ENCODE measurements at regions not wholly inside any gene's neighbourhood (a gene's known extent, or its start where the extent isn't known, plus 50 kb on each side); places are given as distances from the start of the nearest gene placed in this dataset.

DNA sequence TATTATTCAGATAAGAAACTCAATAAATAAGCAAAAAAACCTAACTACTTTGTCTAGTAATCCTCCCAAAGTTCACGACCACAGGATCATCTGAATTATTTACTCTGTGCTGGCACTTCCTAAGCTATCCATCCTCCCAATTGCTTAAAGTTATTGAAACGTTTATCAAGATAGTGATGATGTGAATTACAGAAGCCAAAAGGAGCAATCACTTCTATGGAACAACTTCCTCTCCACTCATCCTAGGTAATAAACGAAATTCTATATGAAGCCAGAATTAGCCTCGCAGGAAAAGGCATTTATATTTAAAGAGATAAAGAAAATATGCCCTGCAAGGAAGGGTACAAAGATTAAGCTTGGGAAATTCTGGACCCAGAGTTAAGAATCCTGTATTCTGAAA, 475.4 kb downstream of the NLGN4X start:
- Histone ChIP-seq H2BK20ac (ENCODE audit: low read depth, low read length) (no peak overlapping the region), H2AK5ac (ENCODE audit: low read depth, low read length) (no peak overlapping the region), H3K27me3 (ENCODE audit: control insufficient read depth, insufficient read depth, low read length) (no peaks in the 10 kb centered on the region), H3K14ac (replicated peaks; ENCODE audit: low read depth, low read length) (no peak overlapping the region), H3K23ac (ENCODE audit: low read depth, low read length) (no peak overlapping the region), H3K79me1 (ENCODE audit: low read depth in 1 of 2, low read length in 2 of 2) (no peaks in the 10 kb centered on the region), H2AK9ac (replicated peaks; ENCODE audit: low read depth, low read length, poor library complexity) (no peak overlapping the region), H4K5ac (ENCODE audit: low read depth, low read length) (no peak overlapping the region), H2AFZ (replicated peaks; ENCODE audit: low read length, poor library complexity) (no peak overlapping the region), H4K8ac (ENCODE audit: low read depth in 2 of 2, low read length in 2 of 2) (no peak overlapping the region), H2BK5ac (ENCODE audit: low read depth, low read length, poor library complexity, severe bottlenecking) (no peak overlapping the region), H3K27ac (ENCODE audit: insufficient read depth, low read length) (no peak overlapping the region), H3K4ac (ENCODE audit: low read depth, low read length) (no peak overlapping the region), H3K56ac (ENCODE audit: extremely low read depth, insufficient read depth, low read length) (no peak overlapping the region), H4K20me1 (ENCODE audit: insufficient read depth, low read length) (no peaks in the 10 kb centered on the region), H3K9me3 (ENCODE audit: control insufficient read depth, insufficient read depth, low read length) (no peaks in the 10 kb centered on the region; the same call in 1 of the 2 replicates), H2BK15ac (ENCODE audit: low read depth, low read length) (no peak overlapping the region), H3K4me2 (ENCODE audit: low read depth, low read length) (no peak overlapping the region), H3K4me1 (ENCODE audit: control insufficient read depth, insufficient read depth, low read length) (no peaks in the 10 kb centered on the region), H3K18ac (ENCODE audit: low read depth, low read length) (no peak overlapping the region), H3K4me3 (ENCODE audit: insufficient read depth, low read depth, low read length) (no peak overlapping the region), H3K36me3 (ENCODE audit: control insufficient read depth, insufficient read depth, low read length) (no peaks in the 10 kb centered on the region), H3K9me1 (ENCODE audit: insufficient read depth, low read length) (no peaks in the 10 kb centered on the region), H2BK120ac (ENCODE audit: low read depth, low read length) (no peak overlapping the region), H4K91ac (ENCODE audit: insufficient read depth, low read depth, low read length) (no peak overlapping the region), H3K9ac (ENCODE audit: low read depth, low read length) (no peak overlapping the region)
- POLR2A ChIA-PET (ENCODE audit: unreplicated experiment): no interaction called here
- TF ChIP-seq RCOR1 (IDR thresholded peaks at IDR 0.05; ENCODE audit: insufficient replicate concordance, low read length) (no peak), CEBPB (IDR thresholded peaks at IDR 0.05; ENCODE audit: low read depth, low read length) (no peak), SMC3 (IDR thresholded peaks at IDR 0.05; ENCODE audit: low read depth, low read length) (no peak), POLR2A (IDR thresholded peaks at IDR 0.05; ENCODE audit: low read depth, low read length) (no peak), BHLHE40 (IDR thresholded peaks at IDR 0.05; ENCODE audit: low read depth, low read length) (no peak), NFE2L2 (IDR thresholded peaks at IDR 0.05; ENCODE audit: low read depth, low read length) (no peak), MAFK (IDR thresholded peaks at IDR 0.05; ENCODE audit: low read depth, low read length) (no peak), CHD1 (IDR thresholded peaks at IDR 0.05; ENCODE audit: low read depth, low read length) (no peak), MAZ (IDR thresholded peaks at IDR 0.05; ENCODE audit: borderline replicate concordance, low read depth, low read length) (no peak), RFX5 (IDR thresholded peaks at IDR 0.05; ENCODE audit: low read depth, low read length) (no peak), MXI1 (IDR thresholded peaks at IDR 0.05; ENCODE audit: borderline replicate concordance, low read depth, low read length) (no peak), RAD21 (IDR thresholded peaks at IDR 0.05; ENCODE audit: low read length) (no peak), FOS (IDR thresholded peaks at IDR 0.05; ENCODE audit: low read depth, low read length) (no peak)
- TF ChIP-seq, protein P1, sequence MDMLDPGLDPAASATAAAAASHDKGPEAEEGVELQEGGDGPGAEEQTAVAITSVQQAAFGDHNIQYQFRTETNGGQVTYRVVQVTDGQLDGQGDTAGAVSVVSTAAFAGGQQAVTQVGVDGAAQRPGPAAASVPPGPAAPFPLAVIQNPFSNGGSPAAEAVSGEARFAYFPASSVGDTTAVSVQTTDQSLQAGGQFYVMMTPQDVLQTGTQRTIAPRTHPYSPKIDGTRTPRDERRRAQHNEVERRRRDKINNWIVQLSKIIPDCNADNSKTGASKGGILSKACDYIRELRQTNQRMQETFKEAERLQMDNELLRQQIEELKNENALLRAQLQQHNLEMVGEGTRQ (IDR thresholded peaks at IDR 0.05; ENCODE audit: low read depth, low read length): no peak
- TF ChIP-seq, protein P2, sequence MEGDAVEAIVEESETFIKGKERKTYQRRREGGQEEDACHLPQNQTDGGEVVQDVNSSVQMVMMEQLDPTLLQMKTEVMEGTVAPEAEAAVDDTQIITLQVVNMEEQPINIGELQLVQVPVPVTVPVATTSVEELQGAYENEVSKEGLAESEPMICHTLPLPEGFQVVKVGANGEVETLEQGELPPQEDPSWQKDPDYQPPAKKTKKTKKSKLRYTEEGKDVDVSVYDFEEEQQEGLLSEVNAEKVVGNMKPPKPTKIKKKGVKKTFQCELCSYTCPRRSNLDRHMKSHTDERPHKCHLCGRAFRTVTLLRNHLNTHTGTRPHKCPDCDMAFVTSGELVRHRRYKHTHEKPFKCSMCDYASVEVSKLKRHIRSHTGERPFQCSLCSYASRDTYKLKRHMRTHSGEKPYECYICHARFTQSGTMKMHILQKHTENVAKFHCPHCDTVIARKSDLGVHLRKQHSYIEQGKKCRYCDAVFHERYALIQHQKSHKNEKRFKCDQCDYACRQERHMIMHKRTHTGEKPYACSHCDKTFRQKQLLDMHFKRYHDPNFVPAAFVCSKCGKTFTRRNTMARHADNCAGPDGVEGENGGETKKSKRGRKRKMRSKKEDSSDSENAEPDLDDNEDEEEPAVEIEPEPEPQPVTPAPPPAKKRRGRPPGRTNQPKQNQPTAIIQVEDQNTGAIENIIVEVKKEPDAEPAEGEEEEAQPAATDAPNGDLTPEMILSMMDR (conservative IDR thresholded peaks at IDR 0.05; ENCODE audit: low read depth, low read length): no peak
- TF ChIP-seq, protein P3, sequence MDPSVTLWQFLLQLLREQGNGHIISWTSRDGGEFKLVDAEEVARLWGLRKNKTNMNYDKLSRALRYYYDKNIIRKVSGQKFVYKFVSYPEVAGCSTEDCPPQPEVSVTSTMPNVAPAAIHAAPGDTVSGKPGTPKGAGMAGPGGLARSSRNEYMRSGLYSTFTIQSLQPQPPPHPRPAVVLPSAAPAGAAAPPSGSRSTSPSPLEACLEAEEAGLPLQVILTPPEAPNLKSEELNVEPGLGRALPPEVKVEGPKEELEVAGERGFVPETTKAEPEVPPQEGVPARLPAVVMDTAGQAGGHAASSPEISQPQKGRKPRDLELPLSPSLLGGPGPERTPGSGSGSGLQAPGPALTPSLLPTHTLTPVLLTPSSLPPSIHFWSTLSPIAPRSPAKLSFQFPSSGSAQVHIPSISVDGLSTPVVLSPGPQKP (IDR thresholded peaks at IDR 0.05; ENCODE audit: borderline replicate concordance, low read depth, low read length): no peak
- no TSS peak for BruUV-seq (replicated peaks)
- ATAC-seq (ENCODE audit: low read depth) (no peak), DNase-seq (no peak)
- dilution Hi-C loops (cut with HindIII; ENCODE audit: low sequenced_read_pairs, unreplicated experiment) (no loop called here), in situ Hi-C loops (cut with MboI; ENCODE audit: low sequenced_read_pairs) (no loop called here), intact Hi-C loops (cut with micrococcal nuclease) (no loop called here)
- CTCF ChIA-PET: no interaction called here
- no CpG with 5 or more reads among the region's 4 CpGs for WGBS, 2 experiments (ENCODE audit: extremely low coverage in 2 of 2, insufficient read length in 1 of 2)

Measured in IMR-90 (cell line).